ENCODE measurements at regions not wholly inside any gene's neighbourhood (a gene's known extent, or its start where the extent isn't known, plus 50 kb on each side); places are given as distances from the start of the nearest gene placed in this dataset.
"Not testable (repeated sequence)": the region's sequence is repeated elsewhere in the genome, so short reads cannot be mapped to it uniquely, and the experiment has no call there.

DNA sequence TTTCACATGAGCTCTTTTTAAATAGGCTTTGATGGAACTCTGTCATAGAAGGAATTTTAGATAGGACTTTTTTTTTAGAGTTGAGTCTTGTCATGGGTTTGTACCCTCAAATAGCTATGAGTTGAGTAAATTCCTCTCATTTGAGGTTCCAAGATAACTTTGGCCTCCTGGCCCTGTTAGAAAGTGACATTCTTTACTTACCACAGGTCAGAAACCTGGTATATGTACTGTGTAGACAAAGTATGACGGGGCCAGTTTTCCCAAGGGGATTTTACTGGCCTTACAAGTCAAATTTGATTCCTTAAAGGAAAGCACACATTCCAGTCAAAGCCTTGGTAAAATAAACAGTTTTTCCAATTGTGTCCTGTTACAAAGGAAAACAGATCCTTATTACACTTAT lies 729.3 kb upstream of the LUZP2 start:
- Histone ChIP-seq H3K36me3 (no peaks in the 10 kb centered on the region), H3K27me3 (no peaks in the 10 kb centered on the region), H3K9me3 (no peaks in the 10 kb centered on the region), H3K4me1 (no peaks in the 10 kb centered on the region), H3K4me3 (ENCODE audit: low read depth, low read length) (no peak overlapping the region)
- TF ChIP-seq, protein P1, sequence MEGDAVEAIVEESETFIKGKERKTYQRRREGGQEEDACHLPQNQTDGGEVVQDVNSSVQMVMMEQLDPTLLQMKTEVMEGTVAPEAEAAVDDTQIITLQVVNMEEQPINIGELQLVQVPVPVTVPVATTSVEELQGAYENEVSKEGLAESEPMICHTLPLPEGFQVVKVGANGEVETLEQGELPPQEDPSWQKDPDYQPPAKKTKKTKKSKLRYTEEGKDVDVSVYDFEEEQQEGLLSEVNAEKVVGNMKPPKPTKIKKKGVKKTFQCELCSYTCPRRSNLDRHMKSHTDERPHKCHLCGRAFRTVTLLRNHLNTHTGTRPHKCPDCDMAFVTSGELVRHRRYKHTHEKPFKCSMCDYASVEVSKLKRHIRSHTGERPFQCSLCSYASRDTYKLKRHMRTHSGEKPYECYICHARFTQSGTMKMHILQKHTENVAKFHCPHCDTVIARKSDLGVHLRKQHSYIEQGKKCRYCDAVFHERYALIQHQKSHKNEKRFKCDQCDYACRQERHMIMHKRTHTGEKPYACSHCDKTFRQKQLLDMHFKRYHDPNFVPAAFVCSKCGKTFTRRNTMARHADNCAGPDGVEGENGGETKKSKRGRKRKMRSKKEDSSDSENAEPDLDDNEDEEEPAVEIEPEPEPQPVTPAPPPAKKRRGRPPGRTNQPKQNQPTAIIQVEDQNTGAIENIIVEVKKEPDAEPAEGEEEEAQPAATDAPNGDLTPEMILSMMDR (IDR thresholded peaks at IDR 0.05; ENCODE audit: low read depth, low read length): no peak
- DNase-seq: no peak

DNA sequence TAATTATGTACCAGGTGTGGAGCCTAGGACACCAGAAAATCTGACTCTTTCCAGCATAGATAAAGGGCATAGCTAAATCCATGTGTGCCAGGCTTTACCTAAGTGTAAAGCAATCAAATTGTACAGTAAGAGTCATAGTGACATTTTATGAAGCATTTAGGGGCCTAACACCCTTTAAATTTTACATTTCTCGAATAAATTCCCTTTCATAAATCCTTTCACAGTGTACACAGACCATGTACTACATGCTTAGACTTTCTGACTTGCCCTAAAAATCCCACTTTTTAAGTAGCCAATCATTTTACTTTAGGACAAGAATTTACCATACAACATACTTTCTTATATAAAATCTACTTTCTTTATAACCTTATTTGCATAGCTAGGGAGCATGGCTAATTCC lies 727.6 kb upstream of the LUZP2 start:
- H3K9me3 ChIP-seq: no peaks in the 10 kb centered on the region
- H3K27me3 ChIP-seq: no peaks in the 10 kb centered on the region
- no peaks in the 10 kb centered on the region for H3K4me1 ChIP-seq
- H3K4me3 ChIP-seq (ENCODE audit: low read depth, low read length): no peak overlapping the region
- no peak for DNase-seq
- H3K36me3 ChIP-seq: no peaks in the 10 kb centered on the region
- TF ChIP-seq, protein P1 (IDR thresholded peaks at IDR 0.05; ENCODE audit: low read depth, low read length): no peak

DNA sequence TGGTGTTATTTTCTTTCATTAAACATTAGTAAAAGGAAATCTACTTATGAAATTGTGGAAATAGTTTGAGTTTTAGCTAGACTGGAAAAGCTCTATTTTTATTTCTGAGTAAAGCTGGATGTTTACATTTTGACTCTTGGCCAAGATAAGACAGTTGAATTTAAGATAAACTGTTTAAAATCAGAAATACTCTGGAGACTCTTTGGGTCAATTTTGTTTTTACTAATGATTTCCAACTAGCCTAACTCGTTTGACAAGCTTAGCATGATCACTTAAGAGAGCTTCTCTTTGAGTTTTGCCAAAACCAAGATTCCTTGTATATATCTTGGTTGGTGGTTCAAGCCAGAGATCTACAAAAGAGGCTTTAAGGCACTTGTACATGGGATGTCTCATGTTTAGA lies 724.8 kb upstream of the LUZP2 start:
- Histone ChIP-seq H3K27me3 (no peaks in the 10 kb centered on the region), H3K36me3 (no peaks in the 10 kb centered on the region), H3K4me3 (ENCODE audit: low read depth, low read length) (no peak overlapping the region), H3K9me3 (no peaks in the 10 kb centered on the region), H3K4me1 (no peaks in the 10 kb centered on the region)
- TF ChIP-seq, protein P1 (IDR thresholded peaks at IDR 0.05; ENCODE audit: low read depth, low read length): no peak
- DNase-seq: no peak

DNA sequence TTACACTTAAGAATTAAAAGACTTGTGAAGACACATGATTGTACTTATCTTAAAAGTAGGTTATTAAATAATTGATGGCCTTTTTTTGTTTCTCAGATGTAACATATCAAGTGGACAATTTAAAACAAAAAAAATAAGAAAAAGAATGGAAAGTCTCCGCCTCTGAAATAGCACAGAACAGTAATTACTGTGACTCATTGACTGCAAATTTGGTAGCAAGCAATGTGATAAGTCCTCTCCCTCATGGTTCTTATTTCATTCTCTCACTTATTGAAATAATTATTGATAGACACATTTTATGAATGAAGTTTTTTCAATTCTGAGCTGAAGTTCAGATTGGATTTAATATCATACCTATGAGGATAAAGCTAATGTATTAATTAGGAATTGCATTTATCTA lies 717.9 kb upstream of the LUZP2 start:
- Histone ChIP-seq H3K27me3 (no peaks in the 10 kb centered on the region), H3K4me3 (ENCODE audit: low read depth, low read length) (no peak overlapping the region), H3K4me1 (no peaks in the 10 kb centered on the region), H3K36me3 (no peaks in the 10 kb centered on the region), H3K9me3 (no peaks in the 10 kb centered on the region)
- TF ChIP-seq, protein P1 (IDR thresholded peaks at IDR 0.05; ENCODE audit: low read depth, low read length): no peak
- DNase-seq: no peak

DNA sequence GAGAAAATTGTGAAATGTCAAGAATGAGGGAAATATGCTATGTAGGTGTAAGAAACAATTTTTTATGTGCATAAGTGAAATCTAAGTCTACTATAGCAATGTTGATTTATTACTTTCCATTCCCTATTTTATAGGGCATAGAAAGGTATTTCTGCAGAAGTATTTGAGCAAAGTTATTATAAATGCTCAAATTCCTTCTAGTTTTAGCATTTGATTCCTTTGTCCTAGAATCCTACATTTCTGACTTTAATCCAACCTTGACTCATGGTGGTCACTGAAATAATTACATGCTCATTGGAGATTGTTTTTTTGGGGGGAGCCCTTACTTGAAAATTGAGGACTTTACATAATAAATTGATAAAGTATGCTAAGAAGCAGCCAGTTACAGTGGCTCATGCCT lies 716.6 kb upstream of the LUZP2 start:
- Histone ChIP-seq H3K36me3 (no peaks in the 10 kb centered on the region), H3K4me1 (no peaks in the 10 kb centered on the region), H3K9me3 (no peaks in the 10 kb centered on the region), H3K27me3 (no peaks in the 10 kb centered on the region), H3K4me3 (ENCODE audit: low read depth, low read length) (no peak overlapping the region)
- TF ChIP-seq, protein P1 (IDR thresholded peaks at IDR 0.05; ENCODE audit: low read depth, low read length): no peak
- DNase-seq: no peak

DNA sequence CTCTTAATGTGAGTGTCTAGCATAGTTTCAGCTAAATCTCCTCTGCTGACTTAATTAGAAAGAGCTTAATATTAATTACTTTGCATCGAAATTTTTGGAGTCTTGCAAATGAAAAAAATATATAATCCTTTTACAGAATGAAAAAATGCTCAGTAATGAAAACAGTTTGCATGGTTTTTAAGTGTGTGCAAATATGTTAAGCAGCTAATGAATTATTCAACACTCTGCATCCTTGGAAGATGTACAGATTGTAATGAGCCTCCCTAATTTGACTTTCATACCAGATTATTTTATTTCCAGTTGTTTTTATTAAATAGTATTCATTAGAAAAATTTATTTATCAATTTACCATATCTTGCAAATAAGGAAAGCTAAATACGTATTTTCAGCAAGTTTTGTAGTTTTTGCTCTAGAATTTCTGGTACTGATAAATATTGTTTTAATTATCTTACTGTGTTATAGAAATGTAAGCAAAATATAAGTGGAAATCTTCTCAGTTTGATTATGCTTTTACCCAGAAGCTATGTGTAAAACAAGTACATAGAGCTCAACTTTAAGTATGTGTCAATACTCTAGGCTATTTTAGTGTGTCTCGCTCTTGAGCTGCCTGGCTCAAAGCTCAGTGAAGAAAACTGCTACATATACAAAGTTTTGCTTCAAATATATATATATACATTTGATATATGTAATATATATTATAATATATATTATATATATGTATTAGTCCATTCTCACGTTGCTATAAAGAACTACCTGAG lies 714.9 kb upstream of the LUZP2 start:
- Histone ChIP-seq H3K36me3 (no peaks in the 10 kb centered on the region), H3K9me3 (no peaks in the 10 kb centered on the region), H3K27me3 (no peaks in the 10 kb centered on the region), H3K4me3 (ENCODE audit: low read depth, low read length) (no peak overlapping the region), H3K4me1 (no peaks in the 10 kb centered on the region)
- TF ChIP-seq, protein P1 (IDR thresholded peaks at IDR 0.05; ENCODE audit: low read depth, low read length): no peak
- no peak for DNase-seq

DNA sequence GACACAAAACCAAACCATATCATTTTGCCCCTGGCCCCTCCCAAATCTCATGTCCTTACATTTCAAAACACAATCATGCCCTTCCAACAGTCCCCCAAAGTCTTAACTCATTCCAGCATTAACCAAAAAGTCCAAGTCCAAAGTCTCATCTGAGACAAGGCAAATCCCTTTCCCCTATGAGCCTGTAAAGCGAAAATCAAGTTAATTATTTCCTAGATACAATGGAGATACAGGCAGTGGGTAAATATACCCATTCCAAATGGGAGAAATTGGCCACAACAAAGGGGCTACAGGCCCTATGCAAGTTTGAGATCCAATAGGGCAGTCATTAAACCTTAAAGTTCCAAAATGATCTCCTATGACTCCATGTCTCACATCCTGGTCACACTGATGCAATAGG lies 709.9 kb upstream of the LUZP2 start:
- not testable (repeated sequence) for DNase-seq; H3K4me3 ChIP-seq (ENCODE audit: low read depth, low read length); H3K27me3 ChIP-seq; H3K9me3 ChIP-seq; H3K36me3 ChIP-seq; H3K4me1 ChIP-seq
